Parathyroid adenoma (tissue), 2 donors: ENCODE measurements at regions not wholly inside any gene's neighbourhood (a gene's known extent, or its start where the extent isn't known, plus 50 kb on each side); places are given as distances from the start of the nearest gene placed in this dataset.

Experiments
- H2AFZ ChIP-seq: fragments of 300-600 bp; sonication (generic); one replicate; pipeline ENCODE4 v1.7.0; 2017; ENCODE audit warnings: antibody characterized with exemption, mild to moderate bottlenecking
- H3K27ac ChIP-seq: fragments of 300-600 bp; sonication (generic); one replicate; pipeline ENCODE4 v1.7.0; 2017
- H3K27me3 ChIP-seq: fragments of 300-600 bp; sonication (generic); one replicate; pipeline ENCODE4 v1.7.0; 2017; ENCODE audit warnings: low read length; ENCODE audit not compliant: control insufficient read depth, insufficient read depth
- H3K36me3 ChIP-seq: fragments of 300-600 bp; sonication (generic); one replicate; pipeline ENCODE4 v1.7.0; 2017; ENCODE audit warnings: low read length; ENCODE audit not compliant: control insufficient read depth, insufficient read depth
- H3K4me1 ChIP-seq: fragments of 300-600 bp; sonication (generic); one replicate; pipeline ENCODE4 v1.7.0; 2017; ENCODE audit warnings: control low read depth
- H3K4me2 ChIP-seq: fragments of 300-600 bp; sonication (generic); one replicate; pipeline ENCODE4 v1.7.0; 2017; ENCODE audit warnings: low read length
- H3K4me3 ChIP-seq: fragments of 300-600 bp; sonication (generic); one replicate; pipeline ENCODE4 v1.7.0; 2017; ENCODE audit warnings: low read depth, low read length
- H3K79me2 ChIP-seq: fragments of 300-600 bp; sonication (generic); one replicate; pipeline ENCODE4 v1.7.0; 2017; ENCODE audit warnings: control low read depth
- H3K9ac ChIP-seq: fragments of 300-600 bp; sonication (generic); one replicate; pipeline ENCODE4 v1.7.0; 2017; ENCODE audit warnings: mild to moderate bottlenecking
- H3K9me3 ChIP-seq: fragments of 300-600 bp; sonication (generic); one replicate; pipeline ENCODE4 v1.7.0; 2017; ENCODE audit warnings: low read length; ENCODE audit not compliant: control insufficient read depth
- TF ChIP-seq, protein P1 (sequence below): fragments of 300-600 bp; sonication (generic); IDR thresholded peaks from one replicate; pipeline ENCODE4 v1.7.0; 2017; ENCODE audit warnings: antibody characterized with exemption, mild to moderate bottlenecking
- donor health status: primary hyperparathyroidism.

- Histone ChIP-seq H3K36me3 (no peaks in the 10 kb centered on the region), H3K4me2 (no peak overlapping the region), H3K27ac (no peak overlapping the region), H3K4me3 (no peak overlapping the region), H3K27me3 (no peaks in the 10 kb centered on the region), H3K79me2 (no peaks in the 10 kb centered on the region), H3K9ac (no peak overlapping the region), H3K9me3 (no peaks in the 10 kb centered on the region), H2AFZ (no peak overlapping the region), H3K4me1 (no peaks in the 10 kb centered on the region)
- TF ChIP-seq, protein P1, sequence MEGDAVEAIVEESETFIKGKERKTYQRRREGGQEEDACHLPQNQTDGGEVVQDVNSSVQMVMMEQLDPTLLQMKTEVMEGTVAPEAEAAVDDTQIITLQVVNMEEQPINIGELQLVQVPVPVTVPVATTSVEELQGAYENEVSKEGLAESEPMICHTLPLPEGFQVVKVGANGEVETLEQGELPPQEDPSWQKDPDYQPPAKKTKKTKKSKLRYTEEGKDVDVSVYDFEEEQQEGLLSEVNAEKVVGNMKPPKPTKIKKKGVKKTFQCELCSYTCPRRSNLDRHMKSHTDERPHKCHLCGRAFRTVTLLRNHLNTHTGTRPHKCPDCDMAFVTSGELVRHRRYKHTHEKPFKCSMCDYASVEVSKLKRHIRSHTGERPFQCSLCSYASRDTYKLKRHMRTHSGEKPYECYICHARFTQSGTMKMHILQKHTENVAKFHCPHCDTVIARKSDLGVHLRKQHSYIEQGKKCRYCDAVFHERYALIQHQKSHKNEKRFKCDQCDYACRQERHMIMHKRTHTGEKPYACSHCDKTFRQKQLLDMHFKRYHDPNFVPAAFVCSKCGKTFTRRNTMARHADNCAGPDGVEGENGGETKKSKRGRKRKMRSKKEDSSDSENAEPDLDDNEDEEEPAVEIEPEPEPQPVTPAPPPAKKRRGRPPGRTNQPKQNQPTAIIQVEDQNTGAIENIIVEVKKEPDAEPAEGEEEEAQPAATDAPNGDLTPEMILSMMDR, result no peak
These were observed 119.2 kb downstream of the AXIN2 start for GRCh38 chr17:65442250-65442649.

DNA sequence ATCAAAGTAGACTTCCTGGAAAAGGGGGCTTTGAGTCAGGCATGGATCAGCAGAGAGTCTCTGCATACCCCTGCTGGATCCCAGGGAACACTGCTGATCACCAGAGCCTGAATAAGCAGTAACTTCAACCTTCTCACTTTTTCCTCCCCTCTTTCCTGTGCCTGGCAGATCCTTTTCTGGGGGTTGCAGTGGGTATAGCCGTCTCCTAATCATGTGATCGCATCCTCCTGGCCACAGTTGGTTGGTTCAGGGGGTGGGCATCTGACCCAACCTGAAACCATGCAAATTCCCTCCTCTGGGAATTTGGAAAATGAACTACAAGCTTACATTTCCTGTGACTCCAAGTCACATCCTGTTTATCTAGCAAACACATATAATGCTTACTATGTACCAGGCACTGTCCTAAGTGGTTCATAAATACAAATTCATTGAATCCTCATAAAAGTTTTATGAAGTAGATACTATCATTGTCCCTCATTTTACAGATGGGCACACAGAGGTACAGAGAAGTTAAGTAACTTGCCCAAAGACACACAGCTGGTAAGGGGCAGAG, 120.3 kb downstream of the AXIN2 start:
- H3K79me2 ChIP-seq, result no peaks in the 10 kb centered on the region
- no peaks in the 10 kb centered on the region for H3K27me3 ChIP-seq
- H3K4me1 ChIP-seq, result no peaks in the 10 kb centered on the region
- no peaks in the 10 kb centered on the region for H3K9me3 ChIP-seq
- H3K4me3 ChIP-seq, result no peak overlapping the region
- H3K9ac ChIP-seq, result no peak overlapping the region
- H2AFZ ChIP-seq, result no peak overlapping the region
- TF ChIP-seq, protein P1, result no peak
- H3K36me3 ChIP-seq, result no peaks in the 10 kb centered on the region
- H3K4me2 ChIP-seq, result no peak overlapping the region
- H3K27ac ChIP-seq, result no peak overlapping the region

DNA sequence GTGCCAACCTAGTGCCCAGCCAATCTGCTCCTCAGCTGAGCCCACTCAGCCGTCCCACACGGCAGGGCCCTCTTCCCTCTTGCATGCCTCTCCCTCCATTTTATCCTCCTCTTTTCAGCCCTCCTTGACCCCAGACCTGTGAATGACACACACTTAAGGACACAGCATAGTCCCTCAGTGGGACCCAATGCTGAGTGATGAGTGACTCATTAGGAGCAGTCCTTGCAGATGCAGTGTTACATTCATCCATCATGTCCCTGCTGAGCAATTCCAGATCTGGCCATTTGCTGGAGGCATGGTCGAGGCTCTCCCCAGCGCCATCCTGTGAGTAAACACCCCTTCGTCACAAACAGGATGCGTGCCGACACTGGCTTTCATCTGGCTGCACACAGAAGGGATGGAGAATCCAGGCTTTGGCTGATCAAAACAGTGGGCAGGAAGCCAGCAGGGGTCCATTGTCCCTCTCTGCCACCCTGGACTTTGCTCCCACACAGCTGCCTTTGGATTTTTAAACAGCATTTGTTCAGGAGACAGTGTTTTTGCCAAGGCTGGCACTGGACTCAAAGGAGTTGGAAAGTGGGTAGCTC, 122.6 kb downstream of the AXIN2 start:
- Histone ChIP-seq H3K9ac (no peak overlapping the region), H3K4me2 (no peak overlapping the region), H3K79me2 (no peaks in the 10 kb centered on the region), H3K36me3 (no peaks in the 10 kb centered on the region), H3K4me3 (no peak overlapping the region), H3K27ac (no peak overlapping the region), H3K27me3 (no peaks in the 10 kb centered on the region), H2AFZ (no peak overlapping the region), H3K4me1 (no peaks in the 10 kb centered on the region), H3K9me3 (no peaks in the 10 kb centered on the region)
- TF ChIP-seq, protein P1, result no peak

GRCh38 chr17:65438173-65438572, 123.3 kb downstream of the AXIN2 start:
- Histone ChIP-seq H3K4me3 (no peak overlapping the region), H3K27me3 (no peaks in the 10 kb centered on the region), H3K4me2 (no peak overlapping the region), H3K27ac (no peak overlapping the region), H3K9ac (no peak overlapping the region), H3K4me1 (no peaks in the 10 kb centered on the region), H2AFZ (no peak overlapping the region), H3K79me2 (no peaks in the 10 kb centered on the region), H3K9me3 (no peaks in the 10 kb centered on the region), H3K36me3 (no peaks in the 10 kb centered on the region)
- TF ChIP-seq, protein P1, result no peak

DNA sequence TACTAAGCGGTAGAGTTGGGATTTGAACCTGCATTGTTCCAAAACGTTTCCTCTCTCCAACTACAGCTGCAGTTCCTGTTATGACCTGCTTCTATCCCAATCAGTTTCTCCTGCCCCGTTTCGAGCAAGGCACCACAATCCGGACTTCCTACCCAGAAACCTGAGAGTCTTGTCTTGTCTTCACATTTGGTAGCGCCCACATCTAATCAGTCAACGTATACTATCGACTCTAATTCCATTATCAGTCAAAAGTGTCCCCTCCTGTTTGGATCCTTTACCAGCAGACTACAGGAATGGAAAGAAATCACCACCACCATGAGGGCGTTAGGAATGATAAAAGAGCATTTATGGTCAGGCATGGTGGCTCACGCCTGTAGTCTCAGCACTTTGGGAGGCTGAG, 124.6 kb downstream of the AXIN2 start:
- Histone ChIP-seq H3K4me1 (no peaks in the 10 kb centered on the region), H3K4me3 (no peak overlapping the region), H3K79me2 (no peaks in the 10 kb centered on the region)

More for the DNA sequence above, 124.6 kb downstream of the AXIN2 start:
- Histone ChIP-seq H3K27ac (no peak overlapping the region), H3K9ac (no peak overlapping the region), H3K4me2 (no peak overlapping the region), H3K9me3 (no peaks in the 10 kb centered on the region), H2AFZ (no peak overlapping the region), H3K36me3 (no peaks in the 10 kb centered on the region), H3K27me3 (no peaks in the 10 kb centered on the region)
- TF ChIP-seq, protein P1, result no peak
